Ishikawa (cell line): ENCODE measurements at regions not wholly inside any gene's neighbourhood (a gene's known extent, or its start where the extent isn't known, plus 50 kb on each side); places are given as distances from the start of the nearest gene placed in this dataset.

ENCODE experiments used
- CEBPB ChIP-seq: IDR thresholded peaks from 2 replicates; pipeline ENCODE4 v1.6.1; 2012
- CREB1 ChIP-seq: IDR thresholded peaks from 2 replicates; pipeline ENCODE4 v1.6.1; 2012; ENCODE audit warnings: low read depth
- EGR1 ChIP-seq: IDR thresholded peaks from 2 replicates; pipeline ENCODE4 v1.6.1; 2012
- EP300 ChIP-seq: IDR thresholded peaks from 2 replicates; pipeline ENCODE4 v1.6.1; 2012; ENCODE audit warnings: borderline replicate concordance
- FOXM1 ChIP-seq: IDR thresholded peaks from 2 replicates; pipeline ENCODE4 v1.6.1; 2012; ENCODE audit warnings: low read depth, borderline replicate concordance
- MAX ChIP-seq: IDR thresholded peaks from 2 replicates; pipeline ENCODE4 v1.6.1; 2012
- NFIC ChIP-seq: IDR thresholded peaks from 2 replicates; pipeline ENCODE4 v1.6.1; 2012
- RAD21 ChIP-seq: IDR thresholded peaks from 2 replicates; pipeline ENCODE4 v1.6.1; 2012; ENCODE audit warnings: low read depth
- REST ChIP-seq: IDR thresholded peaks from 2 replicates; pipeline ENCODE4 v1.6.1; 2012; ENCODE audit warnings: low read depth, mild to moderate bottlenecking
- TAF1 ChIP-seq: IDR thresholded peaks from 2 replicates; pipeline ENCODE4 v1.6.1; 2012; ENCODE audit warnings: low read depth, mild to moderate bottlenecking
- TCF12 ChIP-seq: IDR thresholded peaks from 2 replicates; pipeline ENCODE4 v1.6.1; 2012; ENCODE audit warnings: low read depth
- TEAD4 ChIP-seq: IDR thresholded peaks from 2 replicates; pipeline ENCODE4 v1.6.1; 2012
- YY1 ChIP-seq: IDR thresholded peaks from 2 replicates; pipeline ENCODE4 v1.6.1; 2012; ENCODE audit warnings: low read depth
- ZBTB7A ChIP-seq: IDR thresholded peaks from 2 replicates; pipeline ENCODE4 v1.6.1; 2012; ENCODE audit warnings: low read depth
- TF ChIP-seq, protein P1 (sequence below): IDR thresholded peaks from 2 replicates; pipeline ENCODE4 v1.6.1; 2012

DNA sequence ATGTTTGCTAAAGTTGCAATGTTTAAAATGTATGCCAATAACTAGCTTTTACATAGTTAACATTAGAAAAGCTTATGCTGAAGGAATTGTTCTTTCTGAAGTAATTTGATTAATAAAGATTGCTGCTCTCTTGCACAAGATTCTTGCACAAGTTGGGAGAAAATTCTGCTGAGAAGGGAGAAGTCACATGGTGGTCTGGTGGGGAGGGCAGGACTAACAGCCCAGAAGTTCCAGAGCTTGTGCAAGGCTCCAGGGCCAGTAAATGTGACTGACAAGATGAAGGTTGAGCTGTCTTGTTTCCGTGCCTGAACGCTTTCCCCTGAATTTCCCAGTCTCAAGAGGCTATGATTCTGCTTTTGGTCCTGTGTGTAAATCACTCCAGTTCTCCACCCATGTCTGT lies 112.9 kb upstream of the VCX start:
- no peak for TF ChIP-seq MAX
- TF ChIP-seq NFIC, result no peak
- no peak for TF ChIP-seq FOXM1
- TF ChIP-seq REST, result no peak
- TF ChIP-seq TAF1, result no peak
- no peak for TF ChIP-seq CREB1
- TF ChIP-seq TCF12, result no peak
- TF ChIP-seq CEBPB, result no peak
- TF ChIP-seq EP300, result no peak
- no peak for TF ChIP-seq EGR1
- TF ChIP-seq RAD21, result no peak
- TF ChIP-seq ZBTB7A, result no peak
- no peak for TF ChIP-seq TEAD4
- TF ChIP-seq, protein P1, sequence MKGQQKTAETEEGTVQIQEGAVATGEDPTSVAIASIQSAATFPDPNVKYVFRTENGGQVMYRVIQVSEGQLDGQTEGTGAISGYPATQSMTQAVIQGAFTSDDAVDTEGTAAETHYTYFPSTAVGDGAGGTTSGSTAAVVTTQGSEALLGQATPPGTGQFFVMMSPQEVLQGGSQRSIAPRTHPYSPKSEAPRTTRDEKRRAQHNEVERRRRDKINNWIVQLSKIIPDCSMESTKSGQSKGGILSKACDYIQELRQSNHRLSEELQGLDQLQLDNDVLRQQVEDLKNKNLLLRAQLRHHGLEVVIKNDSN, result no peak
- TF ChIP-seq YY1, result no peak

GRCh38 chrX:7720519-7720918 lies 122.5 kb upstream of the VCX start:
- TF ChIP-seq TCF12, result no peak
- no peak for TF ChIP-seq YY1
- no peak for TF ChIP-seq RAD21
- TF ChIP-seq ZBTB7A, result no peak
- TF ChIP-seq TAF1, result no peak
- no peak for TF ChIP-seq CEBPB
- TF ChIP-seq, protein P1, result no peak
- TF ChIP-seq EP300, result no peak
- no peak for TF ChIP-seq FOXM1
- TF ChIP-seq REST, result no peak
- no peak for TF ChIP-seq EGR1
- no peak for TF ChIP-seq NFIC
- TF ChIP-seq TEAD4, result no peak
- no peak for TF ChIP-seq MAX
- TF ChIP-seq CREB1, result no peak

- TF ChIP-seq TAF1, result no peak
- no peak for TF ChIP-seq CREB1
- no peak for TF ChIP-seq REST
- TF ChIP-seq FOXM1, result no peak
- no peak for TF ChIP-seq NFIC
- no peak for TF ChIP-seq YY1
- no peak for TF ChIP-seq MAX
- TF ChIP-seq EP300, result no peak
Observed at GRCh38 chrX:7714351-7714750, 128.6 kb upstream of the VCX start.

DNA sequence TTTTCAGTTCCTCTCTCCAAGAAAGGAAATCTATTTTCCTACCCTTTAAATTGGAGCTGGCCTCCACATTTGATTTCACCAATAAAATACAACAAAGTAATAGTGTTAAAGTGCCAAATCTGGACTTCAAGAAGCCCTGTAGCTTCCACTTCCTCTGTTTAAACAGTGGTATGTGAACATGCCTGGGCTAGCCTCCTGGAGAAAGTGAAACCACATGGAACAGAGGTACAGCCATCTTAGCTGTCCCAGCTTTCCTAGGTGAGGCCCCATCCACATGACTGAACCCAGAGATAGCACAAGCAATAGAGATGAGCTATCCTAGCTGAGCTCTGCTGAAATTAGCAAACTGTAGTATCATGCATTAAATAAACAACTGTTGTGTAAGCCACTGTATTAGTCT lies 131.8 kb upstream of the VCX start:
- TF ChIP-seq ZBTB7A, result no peak

DNA sequence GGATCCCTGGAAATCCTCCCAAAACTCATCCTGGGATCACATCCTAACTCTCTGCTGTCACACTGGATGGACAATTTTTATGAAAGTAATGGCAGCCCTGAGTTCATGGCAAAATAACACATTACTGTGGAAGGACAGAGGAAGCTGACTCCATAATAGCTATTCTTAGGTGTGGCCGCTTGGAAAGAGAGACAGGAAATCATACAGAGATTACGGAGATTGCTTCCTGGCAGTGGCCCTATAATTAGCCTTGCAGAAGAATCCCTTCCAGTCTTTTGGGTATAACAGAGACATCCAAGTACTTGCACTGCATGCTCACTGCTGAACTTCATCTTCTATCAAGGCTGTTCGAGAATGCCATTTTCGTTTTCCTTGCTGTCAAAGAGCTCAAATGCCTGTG lies 133.1 kb upstream of the VCX start:
- TF ChIP-seq MAX, result no peak
- no peak for TF ChIP-seq REST
- TF ChIP-seq TEAD4, result no peak
